ENCODE measurements at regions not wholly inside any gene's neighbourhood (a gene's known extent, or its start where the extent isn't known, plus 50 kb on each side); places are given as distances from the start of the nearest gene placed in this dataset.

DNA sequence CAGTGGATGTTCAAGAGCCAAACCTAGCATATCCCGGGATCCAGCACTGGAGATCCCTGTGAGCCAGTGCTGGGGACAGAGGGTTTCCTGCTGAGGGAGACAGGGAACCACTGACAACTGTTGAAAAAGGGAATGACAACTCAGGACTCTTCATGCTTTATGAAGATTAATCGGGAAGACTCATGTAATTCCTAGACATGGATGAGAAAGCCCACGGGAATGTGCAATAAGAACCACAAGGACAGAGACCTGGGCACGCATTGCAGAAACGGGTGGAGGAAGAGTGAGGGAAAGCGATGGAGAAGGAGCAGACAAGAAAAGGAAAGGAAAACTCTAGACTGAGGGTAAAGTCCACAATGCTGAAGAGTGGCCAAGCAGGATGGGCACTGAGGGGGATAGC is 296.0 kb downstream of the PCNX1 start:
- TF ChIP-seq, protein P1, sequence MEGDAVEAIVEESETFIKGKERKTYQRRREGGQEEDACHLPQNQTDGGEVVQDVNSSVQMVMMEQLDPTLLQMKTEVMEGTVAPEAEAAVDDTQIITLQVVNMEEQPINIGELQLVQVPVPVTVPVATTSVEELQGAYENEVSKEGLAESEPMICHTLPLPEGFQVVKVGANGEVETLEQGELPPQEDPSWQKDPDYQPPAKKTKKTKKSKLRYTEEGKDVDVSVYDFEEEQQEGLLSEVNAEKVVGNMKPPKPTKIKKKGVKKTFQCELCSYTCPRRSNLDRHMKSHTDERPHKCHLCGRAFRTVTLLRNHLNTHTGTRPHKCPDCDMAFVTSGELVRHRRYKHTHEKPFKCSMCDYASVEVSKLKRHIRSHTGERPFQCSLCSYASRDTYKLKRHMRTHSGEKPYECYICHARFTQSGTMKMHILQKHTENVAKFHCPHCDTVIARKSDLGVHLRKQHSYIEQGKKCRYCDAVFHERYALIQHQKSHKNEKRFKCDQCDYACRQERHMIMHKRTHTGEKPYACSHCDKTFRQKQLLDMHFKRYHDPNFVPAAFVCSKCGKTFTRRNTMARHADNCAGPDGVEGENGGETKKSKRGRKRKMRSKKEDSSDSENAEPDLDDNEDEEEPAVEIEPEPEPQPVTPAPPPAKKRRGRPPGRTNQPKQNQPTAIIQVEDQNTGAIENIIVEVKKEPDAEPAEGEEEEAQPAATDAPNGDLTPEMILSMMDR (IDR thresholded peaks at IDR 0.05) = no peak
- DNase-seq (ENCODE audit: low spot score) (no peak), ATAC-seq (ENCODE audit: low FRiP score) (no peak)

DNA sequence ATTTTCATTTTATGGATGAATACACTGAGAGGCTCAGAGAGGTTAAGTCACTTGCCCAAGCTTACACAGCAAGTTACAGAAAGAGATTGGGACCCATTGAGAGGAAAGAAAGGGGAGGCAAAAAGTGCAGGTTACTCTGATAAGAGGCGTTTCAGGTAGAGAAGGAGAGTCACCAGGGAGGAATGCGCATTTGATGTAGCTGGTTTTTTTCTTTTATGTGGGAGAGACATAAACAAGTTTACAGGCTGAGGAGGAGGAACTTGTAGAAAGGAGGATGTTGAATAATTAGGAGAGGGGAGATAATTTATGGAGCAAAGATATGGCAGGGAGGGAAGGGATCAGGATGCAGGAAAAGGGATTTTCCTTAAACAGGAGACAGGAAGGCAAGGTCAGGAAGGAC is 297.0 kb downstream of the PCNX1 start:
- DNase-seq (ENCODE audit: low spot score) (no peak), ATAC-seq (ENCODE audit: low FRiP score) (no peak)
- TF ChIP-seq, protein P1 (IDR thresholded peaks at IDR 0.05) = no peak

DNA sequence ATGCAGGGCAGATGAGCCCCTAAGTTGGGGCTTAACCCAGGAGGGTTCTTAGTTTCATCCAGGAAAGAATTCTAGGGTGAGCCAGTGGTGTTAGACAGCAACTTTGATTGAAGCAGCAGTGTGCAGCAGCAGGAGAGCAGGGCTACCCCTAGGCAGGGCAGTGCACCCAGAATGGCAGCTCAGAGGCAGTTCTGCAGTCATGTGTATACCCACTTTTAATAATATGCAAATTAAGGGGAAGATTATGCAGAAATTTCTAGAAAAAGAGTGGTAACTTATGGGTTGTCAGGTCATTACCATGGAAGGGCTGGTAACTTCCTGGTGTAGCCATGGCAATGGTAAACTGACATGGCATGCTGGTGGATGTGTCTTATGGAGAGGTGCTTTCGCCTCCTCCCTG is 297.5 kb downstream of the PCNX1 start:
- no peak for DNase-seq (ENCODE audit: low spot score)
- no peak for ATAC-seq (ENCODE audit: low FRiP score)
- TF ChIP-seq, protein P1 (IDR thresholded peaks at IDR 0.05) = no peak

DNA sequence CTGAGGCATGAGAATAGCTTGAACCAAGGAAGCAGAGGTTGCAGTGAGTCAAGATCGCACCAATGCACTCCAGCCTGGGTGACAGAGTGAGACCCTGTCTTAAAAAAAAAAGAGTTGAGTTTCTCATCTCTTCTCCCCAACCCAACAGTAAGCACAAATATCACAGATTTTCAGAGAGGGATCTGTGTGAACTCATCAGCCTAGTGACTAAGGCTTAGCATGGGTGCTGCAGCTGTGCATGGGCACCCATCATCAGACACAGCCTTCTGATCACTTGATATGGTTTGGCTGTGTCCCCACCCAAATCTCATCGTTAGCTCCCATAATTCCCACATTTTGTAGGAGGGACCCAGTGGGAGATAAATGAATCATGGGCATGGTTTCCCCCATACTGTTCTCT is 298.9 kb downstream of the PCNX1 start:
- DNase-seq (ENCODE audit: low spot score) (no peak), ATAC-seq (ENCODE audit: low FRiP score) (no peak)
- TF ChIP-seq, protein P1 (IDR thresholded peaks at IDR 0.05) = no peak

DNA sequence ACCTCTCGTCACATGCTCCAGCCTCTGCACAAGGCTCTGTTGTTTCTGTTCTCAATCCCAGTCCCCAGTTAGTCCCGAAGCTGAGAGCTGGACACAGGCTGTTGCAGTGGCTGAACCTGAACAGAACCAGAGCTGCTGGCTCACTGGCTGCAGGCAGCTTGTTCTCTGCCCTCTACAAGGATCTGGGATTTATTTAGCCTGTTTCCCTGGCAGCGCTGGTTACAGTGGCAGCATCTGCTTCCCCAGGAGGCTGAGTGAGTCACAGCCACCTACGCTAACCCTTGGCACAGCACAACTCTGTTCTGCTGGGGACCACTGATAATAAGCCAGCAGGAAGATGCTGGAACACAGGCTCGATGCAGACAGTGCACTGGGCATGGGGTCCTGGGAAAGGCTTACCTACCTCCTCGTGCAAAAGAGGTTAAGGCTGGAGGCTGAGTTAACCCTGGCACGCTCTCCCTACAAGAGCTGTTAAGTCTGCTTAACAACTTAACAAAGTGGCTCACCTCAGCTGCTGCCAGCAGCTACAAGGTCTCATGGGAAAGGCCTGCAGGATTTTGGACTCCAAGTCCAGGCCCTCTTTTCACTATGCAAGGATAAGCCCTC is 299.6 kb downstream of the PCNX1 start:
- ATAC-seq (ENCODE audit: low FRiP score) (peak; percentile 46), DNase-seq (ENCODE audit: low spot score) (no peak)
- TF ChIP-seq, protein P1 (IDR thresholded peaks at IDR 0.05) = no peak

DNA sequence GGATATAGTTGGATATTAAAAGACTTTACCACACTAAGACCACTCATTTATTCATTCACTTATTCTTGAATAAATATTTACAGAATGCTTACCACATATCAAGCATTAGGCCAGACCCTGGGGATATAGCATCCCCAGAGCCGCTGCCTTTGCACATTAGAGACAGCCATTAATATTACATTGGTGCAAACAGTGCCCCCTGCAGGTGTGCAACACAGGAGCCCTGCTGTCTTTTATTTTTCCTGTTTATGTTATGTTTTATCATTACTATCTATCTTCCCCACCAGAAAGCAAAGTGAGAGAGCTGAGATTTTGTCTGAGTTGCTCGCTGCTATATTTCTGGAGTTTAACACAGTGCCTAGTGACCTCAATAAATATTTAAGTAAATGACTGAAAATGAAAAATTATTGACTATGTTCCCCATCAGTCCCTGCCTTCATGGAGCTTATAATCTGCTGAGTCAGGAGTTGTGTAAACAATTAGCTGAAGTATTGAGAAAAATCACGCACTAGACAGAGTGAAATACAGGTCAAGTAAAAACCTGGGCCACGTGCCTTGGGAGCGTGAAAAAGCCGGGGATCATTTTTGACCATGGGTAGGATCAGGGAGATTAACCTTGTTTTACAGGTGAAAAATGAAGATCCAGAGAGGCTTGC is 301.6 kb downstream of the PCNX1 start:
- TF ChIP-seq, protein P1 (IDR thresholded peaks at IDR 0.05) = no peak
- DNase-seq (ENCODE audit: low spot score) (no peak), ATAC-seq (ENCODE audit: low FRiP score) (no peak)

DNA sequence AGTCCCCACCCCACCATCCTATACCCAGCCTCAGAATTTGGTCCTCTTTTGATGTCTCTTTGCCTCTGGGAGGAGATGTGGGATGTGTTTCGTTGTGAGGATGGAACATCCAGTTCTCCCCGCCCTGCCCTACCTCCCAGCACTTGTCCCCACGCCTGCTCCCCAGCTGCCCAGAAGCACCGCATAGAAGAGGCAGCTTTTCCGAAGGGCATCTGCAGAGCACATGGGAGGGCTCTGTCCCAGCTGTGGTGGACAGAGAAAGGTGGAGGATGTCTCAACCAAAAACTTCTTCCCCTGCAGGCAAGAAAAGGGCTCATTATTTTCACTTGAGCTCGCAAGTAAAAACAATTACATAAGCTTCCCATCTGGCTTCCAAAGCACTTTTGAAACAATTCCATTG is 302.6 kb downstream of the PCNX1 start:
- TF ChIP-seq, protein P1 (IDR thresholded peaks at IDR 0.05) = no peak
- ATAC-seq (ENCODE audit: low FRiP score) (no peak), DNase-seq (ENCODE audit: low spot score) (no peak)
